GM18498 (cell line): ENCODE measurements at regions not wholly inside any gene's neighbourhood (a gene's known extent, or its start where the extent isn't known, plus 50 kb on each side); places are given as distances from the start of the nearest gene placed in this dataset.

Experiments
- ATAC-seq: cut with Tn5 transposase; IDR thresholded peaks from one replicate; pipeline ENCODE4 v1.9.1; 2021; ENCODE audit warnings: mild to moderate bottlenecking, moderate library complexity; ENCODE audit not compliant: unreplicated experiment

GRCh38 chr6:137772541-137773250, 94.4 kb upstream of the TNFAIP3 start:
- ATAC-seq, result no peak

GRCh38 chr6:137775227-137775626, 91.8 kb upstream of the TNFAIP3 start:
- ATAC-seq, result no peak

- ATAC-seq, result no peak
Observed at GRCh38 chr6:137775720-137776119, 91.3 kb upstream of the TNFAIP3 start.

GRCh38 chr6:137776256-137776655, 90.8 kb upstream of the TNFAIP3 start:
- ATAC-seq, result no peak

- ATAC-seq, result no peak
Observed at GRCh38 chr6:137776786-137777686, 90.0 kb upstream of the TNFAIP3 start.

- no peak for ATAC-seq
Observed at GRCh38 chr6:137777687-137778075, 89.4 kb upstream of the TNFAIP3 start.

GRCh38 chr6:137779982-137780381, 87.1 kb upstream of the TNFAIP3 start:
- ATAC-seq, result no peak

GRCh38 chr6:137780447-137781034, 86.5 kb upstream of the TNFAIP3 start:
- no peak for ATAC-seq

- no peak for ATAC-seq
Observed at GRCh38 chr6:137781639-137782038, 85.4 kb upstream of the TNFAIP3 start.

- no peak for ATAC-seq
Observed at GRCh38 chr6:137782166-137783039, 84.7 kb upstream of the TNFAIP3 start.

GRCh38 chr6:137783710-137784109, 83.3 kb upstream of the TNFAIP3 start:
- no peak for ATAC-seq

- ATAC-seq, result no peak
Observed at GRCh38 chr6:137784583-137784982, 82.5 kb upstream of the TNFAIP3 start.

GRCh38 chr6:137787016-137787415, 80.0 kb upstream of the TNFAIP3 start:
- no peak for ATAC-seq

- no peak for ATAC-seq
Observed at GRCh38 chr6:137788248-137788647, 78.8 kb upstream of the TNFAIP3 start.

GRCh38 chr6:137791281-137792159, 75.5 kb upstream of the TNFAIP3 start:
- ATAC-seq, result no peak

GRCh38 chr6:137792160-137793033, 74.7 kb upstream of the TNFAIP3 start:
- no peak for ATAC-seq

GRCh38 chr6:137793805-137794515, 73.1 kb upstream of the TNFAIP3 start:
- ATAC-seq, result no peak

GRCh38 chr6:137794516-137795201, 72.4 kb upstream of the TNFAIP3 start:
- no peak for ATAC-seq
